H1 (cell line): ENCODE measurements at regions not wholly inside any gene's neighbourhood (a gene's known extent, or its start where the extent isn't known, plus 50 kb on each side); places are given as distances from the start of the nearest gene placed in this dataset.

Source experiments
- CTCF ChIA-PET: fragments of 300-600 bp; sonication (Branson Sonifier 250); formaldehyde crosslinking; loops from one replicate; lab custom pipeline; 2021; ENCODE audit not compliant: partially characterized antibody; lab: Charles Lee
- POLR2A ChIA-PET: fragments of 300-600 bp; sonication (Branson Sonifier 250); formaldehyde crosslinking; loops from one replicate; lab custom pipeline; 2021; ENCODE audit warnings: inconsistent platforms; ENCODE audit not compliant: partially characterized antibody; lab: Charles Lee
- DNase-seq, 2 experiments: peaks; one replicate each; pipeline versions ENCODE4 v3.0.0 to v3.0.0-alpha.2; 2010 to 2022; ENCODE audit warnings: low spot score in 2 of 2, low read depth in 1 of 2, mixed read lengths in 1 of 2
- FAIRE-seq: peaks from 2 replicates; lab custom pipeline; 2011; peaks lifted over from hg19 to GRCh38; lab: Jason Lieb, UNC
- H2AFZ ChIP-seq: 2 replicates; pipeline ENCODE4 v1.8.1; 2012; ENCODE audit warnings: low read length, inconsistent platforms
- H2AK5ac ChIP-seq: 2 replicates; pipeline ENCODE4 v1.6.1; 2013; ENCODE audit warnings: low read depth, low read length
- H2BK120ac ChIP-seq: replicated peaks from 2 replicates; pipeline ENCODE3; 2013; ENCODE audit warnings: low read depth, low read length, inconsistent platforms
- H2BK12ac ChIP-seq: 2 replicates; pipeline ENCODE4 v1.6.1; 2013; ENCODE audit warnings: low read depth, low read length
- H2BK15ac ChIP-seq: 2 replicates; pipeline ENCODE4 v1.6.1; 2013; ENCODE audit warnings: low read length
- H2BK20ac ChIP-seq: 2 replicates; pipeline ENCODE4 v1.6.1; 2013; ENCODE audit warnings: low read length
- H2BK5ac ChIP-seq: 2 replicates; pipeline ENCODE4 v1.6.1; 2013; ENCODE audit warnings: low read depth, low read length
- H3K14ac ChIP-seq: 2 replicates; pipeline ENCODE4 v1.6.1; 2013; ENCODE audit warnings: inconsistent platforms; ENCODE audit not compliant: insufficient read length
- H3K18ac ChIP-seq: 2 replicates; pipeline ENCODE4 v1.6.1; 2013; ENCODE audit warnings: low read length; ENCODE audit errors: extremely low read depth
- H3K23ac ChIP-seq: 2 replicates; pipeline ENCODE4 v1.6.1; 2013; ENCODE audit warnings: inconsistent platforms; ENCODE audit not compliant: insufficient read length
- H3K23me2 ChIP-seq: 2 replicates; pipeline ENCODE4 v1.6.1; 2013; ENCODE audit warnings: low read depth, low read length
- H3K27ac ChIP-seq: 2 replicates; pipeline ENCODE4 v1.6.1; 2011; ENCODE audit warnings: low read depth, low read length, inconsistent platforms
- H3K27me3 ChIP-seq, 4 experiments: replicated peaks in 1 of 4; 1 replicate in 1 of 4; 2 replicates in 3 of 4; pipeline versions ENCODE4 v1.6.1 to v1.8.1; 2011 to 2013; ENCODE audit warnings: low read length in 3 of 4, mild to moderate bottlenecking in 3 of 4, inconsistent platforms in 2 of 4, mixed read lengths in 2 of 4, moderate library complexity in 1 of 4; ENCODE audit not compliant: control insufficient read depth in 3 of 4, insufficient read depth in 3 of 4; ENCODE audit errors: extremely low read depth in 1 of 4
- H3K36me3 ChIP-seq, 4 experiments: 2 replicates each; pipeline versions ENCODE4 v1.6.1 to v1.8.1; 2011 to 2013; ENCODE audit warnings: mild to moderate bottlenecking in 4 of 4, low read length in 3 of 4, moderate library complexity in 2 of 4, control low read depth in 1 of 4, inconsistent platforms in 1 of 4; ENCODE audit not compliant: insufficient read depth in 4 of 4, control insufficient read depth in 2 of 4
- H3K4ac ChIP-seq: replicated peaks from 2 replicates; pipeline ENCODE3; 2013; ENCODE audit warnings: low read length, low read depth, mixed read lengths, inconsistent platforms; ENCODE audit not compliant: insufficient read length
- H3K4me1 ChIP-seq, 4 experiments: replicated peaks in 1 of 4; 1 replicate in 1 of 4; 2 replicates in 3 of 4; pipeline versions ENCODE4 v1.6.1 to v1.8.1; 2011 to 2013; ENCODE audit warnings: low read length in 3 of 4, inconsistent platforms in 2 of 4, mixed read lengths in 1 of 4; ENCODE audit not compliant: insufficient read depth in 4 of 4, control insufficient read depth in 3 of 4
- H3K4me2 ChIP-seq, 2 experiments: 2 replicates each; pipeline versions ENCODE4 v1.6.1 to v1.8.1; 2011 to 2013; ENCODE audit warnings: low read depth in 2 of 2, low read length in 2 of 2, control low read depth in 1 of 2, inconsistent platforms in 1 of 2, mild to moderate bottlenecking in 1 of 2; ENCODE audit not compliant: insufficient read depth in 1 of 2
- H3K4me3 ChIP-seq, 4 experiments: fragments of 200-600, 300-600 bp in 1 of 4; sonication (generic), shearing (Covaris generic), sonication (Bioruptor Twin) in 1 of 4; 2 replicates each; pipeline versions ENCODE4 v1.5.1 to v1.8.1; 2011 to 2016; ENCODE audit warnings: low read length in 4 of 4, low read depth in 3 of 4, control low read depth in 2 of 4, inconsistent platforms in 2 of 4, mild to moderate bottlenecking in 2 of 4, mixed read lengths in 1 of 4, moderate library complexity in 1 of 4; ENCODE audit not compliant: insufficient read depth in 2 of 4; ENCODE audit errors: extremely low read depth in 1 of 4
- H3K56ac ChIP-seq: replicated peaks from 2 replicates; pipeline ENCODE3; 2013; ENCODE audit warnings: low read depth, mild to moderate bottlenecking, mixed read lengths, low read length, inconsistent platforms; ENCODE audit not compliant: insufficient read length
- H3K79me1 ChIP-seq: 2 replicates; pipeline ENCODE4 v1.6.1; 2013; ENCODE audit warnings: low read depth, low read length, control low read depth
- H3K79me2 ChIP-seq, 2 experiments: 2 replicates each; pipeline versions ENCODE4 v1.6.1 to v1.8.1; 2012 to 2013; ENCODE audit warnings: low read length in 2 of 2, mild to moderate bottlenecking in 2 of 2, inconsistent platforms in 1 of 2; ENCODE audit not compliant: insufficient read depth in 2 of 2, control insufficient read depth in 1 of 2
- H3K9ac ChIP-seq, 4 experiments: replicated peaks in 1 of 4; 1 replicate in 1 of 4; 2 replicates in 3 of 4; pipeline versions ENCODE4 v1.6.1 to v1.8.1; 2011 to 2013; ENCODE audit warnings: low read depth in 3 of 4, low read length in 3 of 4, control low read depth in 2 of 4, mild to moderate bottlenecking in 2 of 4, moderate library complexity in 2 of 4, inconsistent platforms in 1 of 4; ENCODE audit errors: extremely low read depth in 1 of 4
- H3K9me3 ChIP-seq, 2 experiments: 2 replicates each; pipeline versions ENCODE4 v1.6.1 to v1.8.1; 2012 to 2013; ENCODE audit warnings: mild to moderate bottlenecking in 2 of 2, moderate library complexity in 2 of 2, control low read depth in 1 of 2, inconsistent platforms in 1 of 2, low read depth in 1 of 2, low read length in 1 of 2, mixed read lengths in 1 of 2; ENCODE audit not compliant: insufficient read depth in 2 of 2
- H4K20me1 ChIP-seq, 2 experiments: replicated peaks in 1 of 2; 2 replicates each; pipeline versions ENCODE3 to v1.8.1; 2011 to 2013; ENCODE audit warnings: inconsistent platforms in 2 of 2, low read length in 2 of 2, mild to moderate bottlenecking in 1 of 2; ENCODE audit not compliant: insufficient read depth in 2 of 2, control insufficient read depth in 1 of 2
- H4K5ac ChIP-seq: 2 replicates; pipeline ENCODE4 v1.6.1; 2013; ENCODE audit warnings: low read length, low read depth, mixed read lengths, inconsistent platforms; ENCODE audit not compliant: insufficient read length
- H4K8ac ChIP-seq: 2 replicates; pipeline ENCODE4 v1.8.0; 2013; ENCODE audit warnings: mild to moderate bottlenecking, moderate library complexity, low read length, inconsistent platforms; ENCODE audit not compliant: insufficient read depth; ENCODE audit errors: extremely low read depth
- H4K91ac ChIP-seq: replicated peaks from 2 replicates; pipeline ENCODE3; 2013; ENCODE audit warnings: low read length, mixed read lengths, inconsistent platforms; ENCODE audit not compliant: insufficient read length
- PHF8 ChIP-seq: fragments of 200-600 bp; sonication (generic); conservative IDR thresholded peaks from 2 replicates; pipeline ENCODE4 v1.7.1; 2012; ENCODE audit warnings: low read depth, mild to moderate bottlenecking, inconsistent platforms, low read length, moderate library complexity
- SUZ12 ChIP-seq: fragments of 200-600 bp; sonication (generic); IDR thresholded peaks from 2 replicates; pipeline ENCODE4 v1.6.1; 2012; ENCODE audit warnings: mild to moderate bottlenecking, inconsistent platforms, low read length, moderate library complexity, mixed read lengths
- TAF7 ChIP-seq: optimal IDR thresholded peaks from 2 replicates; pipeline ENCODE3; 2011; ENCODE audit warnings: low read depth, mild to moderate bottlenecking, inconsistent platforms, low read length, moderate library complexity, borderline replicate concordance
- WGBS, 2 experiments: shearing (Covaris generic) in 1 of 2; methylation state at CpG; one replicate each; pipeline versions ENCODE4 v1.1.6 to v1.1.7; 2013 to 2015; ENCODE audit warnings: low lambda C conversion rate in 2 of 2, mixed read lengths in 2 of 2, inconsistent platforms in 1 of 2, low coverage in 1 of 2, missing lambda C conversion rate in 1 of 2; ENCODE audit not compliant: insufficient replicate concordance in 2 of 2, insufficient coverage in 1 of 2, insufficient read length in 1 of 2; ENCODE audit errors: extremely low coverage in 1 of 2, missing lambda C conversion rate in 1 of 2; 5-methylcytosine and 5-hydroxymethylcytosine counted together
- TF ChIP-seq, protein P1 (sequence below): IDR thresholded peaks from 2 replicates; pipeline ENCODE4 v1.6.1; 2011; ENCODE audit warnings: low read depth, mild to moderate bottlenecking, low read length; ENCODE audit not compliant: insufficient read depth

DNA sequence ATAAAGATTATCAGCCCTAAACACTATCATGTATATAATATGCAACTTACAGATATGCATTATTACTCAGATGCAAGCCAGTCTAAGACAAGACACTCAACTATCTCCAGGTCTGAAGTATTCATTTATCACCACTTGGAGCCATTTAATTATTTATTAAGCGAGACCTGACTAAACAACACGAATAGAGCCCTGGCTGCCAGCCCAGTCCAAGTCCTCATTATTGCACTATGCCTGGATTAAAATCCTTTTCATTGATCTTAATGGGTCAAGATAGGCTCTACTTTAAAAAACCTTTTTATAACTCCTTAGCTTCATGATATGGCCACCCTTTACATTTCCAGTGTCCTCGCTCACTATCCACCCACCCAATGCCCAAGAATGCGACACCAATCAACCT lies 183.1 kb upstream of the MARCKS start:
- 78% methylated on average over 4 of the region's 4 CpGs; no CpG with 5 or more reads in 1 of the 2 experiments for WGBS, 2 experiments
- no peak overlapping the region for H4K5ac ChIP-seq
- TF ChIP-seq SUZ12 (no peak), PHF8 (no peak), TAF7 (no peak)
- TF ChIP-seq, protein P1, sequence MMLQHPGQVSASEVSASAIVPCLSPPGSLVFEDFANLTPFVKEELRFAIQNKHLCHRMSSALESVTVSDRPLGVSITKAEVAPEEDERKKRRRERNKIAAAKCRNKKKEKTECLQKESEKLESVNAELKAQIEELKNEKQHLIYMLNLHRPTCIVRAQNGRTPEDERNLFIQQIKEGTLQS: no peak
- H3K9me3 ChIP-seq: no peaks in the 10 kb centered on the region
- H4K91ac ChIP-seq: no peak overlapping the region
- no peak overlapping the region for H2BK20ac ChIP-seq
- no peaks in the 10 kb centered on the region for H4K20me1 ChIP-seq
- H3K79me2 ChIP-seq: no peaks in the 10 kb centered on the region
- no peak overlapping the region for H2AFZ ChIP-seq
- H2BK15ac ChIP-seq: no peak overlapping the region
- no peaks in the 10 kb centered on the region for H3K36me3 ChIP-seq
- no peak overlapping the region for H2BK12ac ChIP-seq
- no peaks in the 10 kb centered on the region for H3K79me1 ChIP-seq
- FAIRE-seq (no peak), DNase-seq (no peak)
- no peak overlapping the region for H3K4ac ChIP-seq
- ChIA-PET CTCF (interaction anchor here (0.9 to 1.2 kb wide), 2 partner anchors 10 to 14 kb away, joined by 3 to 4 read pairs; no protein-coding TSS in a partner anchor), POLR2A (no interaction called here)
- H3K14ac ChIP-seq: no peak overlapping the region
- no peak overlapping the region for H2BK5ac ChIP-seq
- H3K9ac ChIP-seq: no peak overlapping the region
- peaks cover 3 to 22% (median 18%) of the 10 kb centered on the region in 4 experiments; a peak in 5 of 7 replicates for H3K4me1 ChIP-seq
- H3K23ac ChIP-seq: no peak overlapping the region
- H3K56ac ChIP-seq: no peak overlapping the region
- no peaks in the 10 kb centered on the region for H3K27me3 ChIP-seq
- H3K27ac ChIP-seq: no peak overlapping the region
- H4K8ac ChIP-seq: no peak overlapping the region
- no peak overlapping the region for H2BK120ac ChIP-seq
- H3K4me2 ChIP-seq: peak overlapping the region in 1 of 2 experiments; percentile 13; a peak in 1 of 4 replicates
- H3K23me2 ChIP-seq: no peaks in the 10 kb centered on the region
- H3K4me3 ChIP-seq: no peak overlapping the region
- peak overlapping the region; percentile 39; the same call in 1 of the 2 replicates for H3K18ac ChIP-seq
- H2AK5ac ChIP-seq: no peak overlapping the region
